IMR-90 (cell line): ENCODE measurements at regions not wholly inside any gene's neighbourhood (a gene's known extent, or its start where the extent isn't known, plus 50 kb on each side); places are given as distances from the start of the nearest gene placed in this dataset.

Experiments
- ATAC-seq: fragments of 200-7000 bp; cut with Tn5 transposase; 2 replicates; pipeline ENCODE4 v1.9.1; 2020; ENCODE audit warnings: low read depth, mild to moderate bottlenecking, moderate library complexity
- BruUV-seq: library from RNA; stranded (reverse); fragments of 400-500 nt; replicated peaks from 2 replicates; lab custom pipeline; 2021; lab: Mats Ljungman, UMichigan
- CTCF ChIA-PET: fragments of 300-600 bp; formaldehyde crosslinking; extraction: SDS; loops from one replicate; lab custom pipeline; 2021; ENCODE audit warnings: antibody characterized with exemption; lab: Yijun Ruan, JAX
- POLR2A ChIA-PET: fragments of 300-600 bp; sonication (Branson Sonifier 250); formaldehyde crosslinking; loops from one replicate; lab custom pipeline; 2022; ENCODE audit warnings: antibody characterized with exemption; ENCODE audit not compliant: unreplicated experiment; lab: Charles Lee
- DNase-seq: peaks from one replicate; pipeline ENCODE4 v3.0.0; 2013
- H2AFZ ChIP-seq: replicated peaks from 2 replicates; pipeline ENCODE3; 2013; ENCODE audit warnings: low read length, mild to moderate bottlenecking; ENCODE audit not compliant: poor library complexity
- H2AK5ac ChIP-seq: 2 replicates; pipeline ENCODE4 v1.6.1; 2013; ENCODE audit warnings: low read depth, low read length, inconsistent platforms
- H2AK9ac ChIP-seq: replicated peaks from 2 replicates; pipeline ENCODE3; 2013; ENCODE audit warnings: mild to moderate bottlenecking, low read depth, low read length, moderate library complexity; ENCODE audit not compliant: poor library complexity
- H2BK120ac ChIP-seq: 2 replicates; pipeline ENCODE4 v1.6.1; 2013; ENCODE audit warnings: low read depth, low read length, inconsistent platforms
- H2BK15ac ChIP-seq: 3 replicates; pipeline ENCODE4 v1.6.1; 2013; ENCODE audit warnings: low read depth, low read length, inconsistent platforms
- H2BK20ac ChIP-seq: 2 replicates; pipeline ENCODE4 v1.6.1; 2013; ENCODE audit warnings: low read depth, mild to moderate bottlenecking, inconsistent platforms, low read length, moderate library complexity
- H2BK5ac ChIP-seq: 2 replicates; pipeline ENCODE4 v1.6.1; 2013; ENCODE audit warnings: mild to moderate bottlenecking, low read depth, low read length, inconsistent platforms; ENCODE audit not compliant: poor library complexity, severe bottlenecking
- H3K14ac ChIP-seq: replicated peaks from 2 replicates; pipeline ENCODE4 v1.6.1; 2013; ENCODE audit warnings: low read depth, low read length, inconsistent platforms
- H3K18ac ChIP-seq: 2 replicates; pipeline ENCODE4 v1.6.1; 2013; ENCODE audit warnings: low read depth, low read length, control low read depth
- H3K23ac ChIP-seq: 2 replicates; pipeline ENCODE4 v1.6.1; 2013; ENCODE audit warnings: low read depth, low read length, inconsistent platforms
- H3K27ac ChIP-seq: 2 replicates; pipeline ENCODE4 v1.5.1; 2013; ENCODE audit warnings: mild to moderate bottlenecking, control low read depth, low read length; ENCODE audit not compliant: insufficient read depth
- H3K27me3 ChIP-seq: 2 replicates; pipeline ENCODE4 v1.6.1; 2013; ENCODE audit warnings: low read length; ENCODE audit not compliant: control insufficient read depth, insufficient read depth
- H3K36me3 ChIP-seq: 2 replicates; pipeline ENCODE4 v1.6.1; 2013; ENCODE audit warnings: low read length, mixed read lengths; ENCODE audit not compliant: control insufficient read depth, insufficient read depth
- H3K4ac ChIP-seq: 2 replicates; pipeline ENCODE4 v1.6.1; 2013; ENCODE audit warnings: low read depth, low read length, inconsistent platforms
- H3K4me1 ChIP-seq: 2 replicates; pipeline ENCODE4 v1.6.1; 2013; ENCODE audit warnings: low read length, mixed read lengths; ENCODE audit not compliant: control insufficient read depth, insufficient read depth
- H3K4me2 ChIP-seq: 2 replicates; pipeline ENCODE4 v1.6.1; 2013; ENCODE audit warnings: low read depth, mild to moderate bottlenecking, control low read depth, low read length, moderate library complexity
- H3K4me3 ChIP-seq: 2 replicates; pipeline ENCODE4 v1.5.1; 2013; ENCODE audit warnings: low read depth, mild to moderate bottlenecking, control low read depth, low read length, moderate library complexity; ENCODE audit not compliant: insufficient read depth
- H3K56ac ChIP-seq: 2 replicates; pipeline ENCODE4 v1.6.1; 2013; ENCODE audit warnings: low read length, inconsistent platforms; ENCODE audit not compliant: insufficient read depth; ENCODE audit errors: extremely low read depth
- H3K79me1 ChIP-seq, 2 experiments: 2 replicates each; pipeline ENCODE4 v1.6.1; 2013; ENCODE audit warnings: low read length in 2 of 2, inconsistent platforms in 1 of 2, low read depth in 1 of 2
- H3K9ac ChIP-seq: 2 replicates; pipeline ENCODE4 v1.6.1; 2013; ENCODE audit warnings: low read depth, low read length, control low read depth
- H3K9me1 ChIP-seq: 2 replicates; pipeline ENCODE4 v1.6.1; 2013; ENCODE audit warnings: low read length, inconsistent platforms; ENCODE audit not compliant: insufficient read depth
- H3K9me3 ChIP-seq: 2 replicates; pipeline ENCODE4 v1.6.1; 2013; ENCODE audit warnings: low read length; ENCODE audit not compliant: control insufficient read depth, insufficient read depth
- H4K20me1 ChIP-seq: 2 replicates; pipeline ENCODE4 v1.6.1; 2013; ENCODE audit warnings: low read length, inconsistent platforms; ENCODE audit not compliant: insufficient read depth
- H4K5ac ChIP-seq: 2 replicates; pipeline ENCODE4 v1.6.1; 2013; ENCODE audit warnings: mild to moderate bottlenecking, low read depth, low read length, control low read depth
- H4K8ac ChIP-seq, 2 experiments: 2 replicates each; pipeline ENCODE4 v1.6.1; 2013; ENCODE audit warnings: low read depth in 2 of 2, low read length in 2 of 2, control low read depth in 1 of 2, inconsistent platforms in 1 of 2
- H4K91ac ChIP-seq: 2 replicates; pipeline ENCODE4 v1.6.1; 2013; ENCODE audit warnings: low read depth, low read length, inconsistent platforms; ENCODE audit not compliant: insufficient read depth
- CEBPB ChIP-seq: IDR thresholded peaks from 2 replicates; pipeline ENCODE4 v1.6.1; 2012; ENCODE audit warnings: low read depth, low read length, improper control_type of control experiment
- WGBS, 2 experiments: methylation state at CpG; one replicate each; pipeline versions ENCODE4 v1.1.5 to v1.1.7; 2013; ENCODE audit warnings: missing lambda C conversion rate in 2 of 2; ENCODE audit not compliant: insufficient read length in 1 of 2; ENCODE audit errors: extremely low coverage in 2 of 2; 5-methylcytosine and 5-hydroxymethylcytosine counted together
- dilution Hi-C: fragments of 300-500 bp; cut with HindIII; formaldehyde crosslinking; loops from one replicate; pipeline ENCODE4 v1.14.3; 2018; ENCODE audit warnings: low sequenced_read_pairs; ENCODE audit not compliant: unreplicated experiment
- in situ Hi-C: fragments of 300-500 bp; cut with MboI; formaldehyde crosslinking; loops from 3 replicates; pipeline ENCODE4 v1.14.3; 2019; ENCODE audit warnings: low sequenced_read_pairs, inconsistent platforms, mixed read lengths
- intact Hi-C: fragments of 100-400 bp; cut with micrococcal nuclease; formaldehyde crosslinking; loops from 2 replicates; pipeline ENCODE4 v1.10.0; 2022
- TF ChIP-seq, protein P1 (sequence below): fragments of 150-350 bp; IDR thresholded peaks from 2 replicates; pipeline ENCODE4 v1.6.1; 2016; ENCODE audit warnings: low read depth, mild to moderate bottlenecking, low read length, moderate library complexity, borderline replicate concordance

- no CpG with 5 or more reads among the region's 2 CpGs for WGBS, 2 experiments
- Histone ChIP-seq H2BK20ac (no peak overlapping the region), H2BK15ac (no peak overlapping the region), H4K20me1 (no peaks in the 10 kb centered on the region), H3K9me3 (no peaks in the 10 kb centered on the region), H2AK5ac (no peak overlapping the region), H3K18ac (no peak overlapping the region), H4K8ac (no peak overlapping the region), H3K14ac (no peak overlapping the region), H3K4me2 (no peak overlapping the region), H3K79me1 (no peaks in the 10 kb centered on the region), H3K27ac (no peak overlapping the region), H2AFZ (no peak overlapping the region), H3K4me3 (no peak overlapping the region), H3K56ac (no peak overlapping the region), H3K9me1 (no peaks in the 10 kb centered on the region; the same call in 1 of the 2 replicates), H2BK120ac (no peak overlapping the region), H3K36me3 (no peaks in the 10 kb centered on the region), H3K27me3 (no peaks in the 10 kb centered on the region), H3K23ac (no peak overlapping the region), H4K91ac (no peak overlapping the region), H2BK5ac (no peak overlapping the region), H4K5ac (no peak overlapping the region), H3K9ac (no peak overlapping the region), H2AK9ac (no peak overlapping the region), H3K4ac (no peak overlapping the region), H3K4me1 (no peaks in the 10 kb centered on the region)
- dilution Hi-C loops (no loop called here), intact Hi-C loops (no loop called here), in situ Hi-C loops (no loop called here)
- ChIA-PET POLR2A (no interaction called here), CTCF (no interaction called here)
- TF ChIP-seq CEBPB, result no peak
- TF ChIP-seq, protein P1, sequence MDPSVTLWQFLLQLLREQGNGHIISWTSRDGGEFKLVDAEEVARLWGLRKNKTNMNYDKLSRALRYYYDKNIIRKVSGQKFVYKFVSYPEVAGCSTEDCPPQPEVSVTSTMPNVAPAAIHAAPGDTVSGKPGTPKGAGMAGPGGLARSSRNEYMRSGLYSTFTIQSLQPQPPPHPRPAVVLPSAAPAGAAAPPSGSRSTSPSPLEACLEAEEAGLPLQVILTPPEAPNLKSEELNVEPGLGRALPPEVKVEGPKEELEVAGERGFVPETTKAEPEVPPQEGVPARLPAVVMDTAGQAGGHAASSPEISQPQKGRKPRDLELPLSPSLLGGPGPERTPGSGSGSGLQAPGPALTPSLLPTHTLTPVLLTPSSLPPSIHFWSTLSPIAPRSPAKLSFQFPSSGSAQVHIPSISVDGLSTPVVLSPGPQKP, result no peak
- DNase-seq (no peak), ATAC-seq (no peak)
- BruUV-seq, result no TSS peak
These were observed 345.8 kb upstream of the GRID2 start for GRCh38 chr4:91957963-91958362.
